ENCODE measurements at regions not wholly inside any gene's neighbourhood (a gene's known extent, or its start where the extent isn't known, plus 50 kb on each side); places are given as distances from the start of the nearest gene placed in this dataset.

DNA sequence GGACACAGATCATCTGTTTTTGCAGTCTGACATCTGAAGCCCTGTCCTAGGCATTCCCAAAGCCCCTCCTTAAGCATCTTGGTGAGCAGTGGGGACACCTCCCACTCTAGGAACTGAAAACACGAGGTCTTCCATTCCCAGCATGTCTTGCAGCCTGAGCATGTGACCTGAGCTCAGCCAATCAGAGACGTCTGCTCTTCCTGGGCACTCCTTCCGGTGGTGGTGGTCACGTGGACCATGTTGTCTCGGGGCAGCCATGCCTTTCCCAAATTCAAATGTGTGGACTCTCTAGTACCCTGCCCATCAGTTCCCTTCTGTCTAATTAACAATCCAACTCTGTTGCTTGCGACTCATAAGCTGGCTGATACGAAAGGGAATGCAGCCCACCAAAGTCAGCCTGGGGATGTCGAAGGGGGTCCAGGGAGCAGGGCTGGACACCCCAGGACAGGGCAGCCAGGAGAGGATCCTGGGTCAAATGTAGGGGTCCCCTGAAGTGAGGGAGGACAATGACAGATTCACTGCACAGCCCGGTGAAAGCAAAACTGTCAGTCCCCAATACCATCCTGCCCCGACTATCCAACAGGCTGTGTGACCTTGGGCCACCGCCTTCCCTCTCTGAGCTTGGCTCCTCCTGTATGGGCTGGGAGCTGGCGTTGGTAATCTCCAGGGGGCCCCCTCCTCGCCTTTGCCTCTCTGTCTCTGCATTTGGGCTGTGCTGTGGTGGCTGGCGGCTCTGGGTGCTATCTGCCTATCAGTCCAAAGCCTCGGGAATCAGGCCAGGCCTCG is 57.4 kb upstream of the BAIAP2L1 start:
- Histone ChIP-seq H3K27me3 (no peaks in the 10 kb centered on the region), H3K27ac (no peak overlapping the region), H3K4me1 (no peaks in the 10 kb centered on the region), H3K9me3 (no peaks in the 10 kb centered on the region), H3K36me3 (no peaks in the 10 kb centered on the region), H3K4me3 (no peak overlapping the region)
- 74 to 87% (median 81%) methylated on average over 14 to 16 of the region's 16 CpGs for WGBS, 5 donors
- TF ChIP-seq POLR2A (IDR thresholded peaks at IDR 0.05) = no peak
- TF ChIP-seq EP300 (IDR thresholded peaks at IDR 0.05) = no peak
- no peak for TF ChIP-seq POLR2AphosphoS5 (IDR thresholded peaks at IDR 0.05)
- no peak for TF ChIP-seq CTCF (IDR thresholded peaks at IDR 0.05)
- no peak for DNase-seq
- intact Hi-C loops (cut with DNase I; ENCODE audit: low total_unique reads) = no loop called here

GRCh38 chr7:98456866-98457265 is 56.0 kb upstream of the BAIAP2L1 start:
- 77 to 88% (median 83%) methylated on average over 6 of the region's 6 CpGs for WGBS, 5 donors
- intact Hi-C loops (cut with DNase I; ENCODE audit: low total_unique reads) = no loop called here
- Histone ChIP-seq H3K27ac (no peak overlapping the region), H3K4me3 (no peak overlapping the region), H3K9me3 (peaks cover 0 to 14% (median 8%) of the 10 kb centered on the region in 4 donors), H3K36me3 (no peaks in the 10 kb centered on the region), H3K4me1 (no peaks in the 10 kb centered on the region), H3K27me3 (no peaks in the 10 kb centered on the region)
- TF ChIP-seq POLR2AphosphoS5 (IDR thresholded peaks at IDR 0.05) (no peak), CTCF (IDR thresholded peaks at IDR 0.05) (no peak)
- DNase-seq = no peak

DNA sequence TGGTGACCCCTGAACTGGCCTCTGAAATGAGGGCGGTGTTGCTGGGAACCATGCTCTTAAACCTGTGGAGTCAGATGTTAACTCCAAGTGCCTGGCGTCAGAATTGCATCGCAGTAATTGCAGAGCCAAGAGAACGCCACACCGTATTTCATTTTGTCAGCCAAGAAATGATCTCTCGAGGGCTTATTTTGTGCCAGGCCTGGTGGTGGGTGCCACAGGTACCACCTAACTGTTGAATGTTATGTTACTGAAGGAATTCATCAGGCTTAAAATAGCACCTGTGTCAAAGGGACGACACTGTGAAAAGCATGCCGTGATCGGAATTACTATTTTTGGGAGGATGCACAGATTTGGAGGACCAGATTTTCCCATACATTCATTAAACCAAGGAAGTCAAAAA is 51.9 kb upstream of the BAIAP2L1 start:
- no peak for DNase-seq
- Histone ChIP-seq H3K36me3 (no peaks in the 10 kb centered on the region), H3K4me3 (no peak overlapping the region), H3K4me1 (no peaks in the 10 kb centered on the region), H3K27me3 (no peaks in the 10 kb centered on the region), H3K27ac (no peak overlapping the region), H3K9me3 (peaks cover 0 to 15% (median 9%) of the 10 kb centered on the region in 4 donors)
- TF ChIP-seq POLR2AphosphoS5 (IDR thresholded peaks at IDR 0.05) (no peak), EP300 (IDR thresholded peaks at IDR 0.05) (no peak), POLR2A (IDR thresholded peaks at IDR 0.05) (no peak), CTCF (IDR thresholded peaks at IDR 0.05) (no peak)
- 91 to 95% (median 93%) methylated on average over 9 of the region's 9 CpGs for WGBS, 5 donors
- intact Hi-C loops (cut with DNase I; ENCODE audit: low total_unique reads) = no loop called here

Data from stomach (tissue), 8 donors.